Karpas-422 (cell line): ENCODE measurements at regions not wholly inside any gene's neighbourhood (a gene's known extent, or its start where the extent isn't known, plus 50 kb on each side); places are given as distances from the start of the nearest gene placed in this dataset.

Experiments
- DNase-seq: peaks from one replicate; pipeline ENCODE4 v3.0.0-alpha.2; 2015
- H2AFZ ChIP-seq: fragments of 200-600 bp; sonication (generic); 2 replicates; pipeline ENCODE4 v1.6.1; 2014; ENCODE audit warnings: antibody characterized with exemption, low read length, mixed read lengths
- H3K27ac ChIP-seq: fragments of 200-600 bp; sonication (generic); 2 replicates; pipeline ENCODE4 v1.5.1; 2014; ENCODE audit warnings: mild to moderate bottlenecking, low read length, moderate library complexity
- H3K27me3 ChIP-seq: fragments of 200-600 bp; sonication (generic); 2 replicates; pipeline ENCODE4 v1.6.1; 2014; ENCODE audit warnings: low read length, mixed read lengths
- H3K36me3 ChIP-seq: fragments of 200-600 bp; sonication (generic); 2 replicates; pipeline ENCODE4 v1.6.1; 2014; ENCODE audit warnings: low read length, mixed read lengths; ENCODE audit not compliant: insufficient read depth
- H3K4me1 ChIP-seq: fragments of 200-600 bp; sonication (generic); 2 replicates; pipeline ENCODE4 v1.6.1; 2014; ENCODE audit warnings: mild to moderate bottlenecking, low read length, mixed read lengths
- H3K4me2 ChIP-seq: fragments of 200-600 bp; sonication (generic); 2 replicates; pipeline ENCODE4 v1.6.1; 2014; ENCODE audit warnings: low read length, low read depth, mild to moderate bottlenecking; ENCODE audit not compliant: poor library complexity, severe bottlenecking
- H3K4me3 ChIP-seq: fragments of 200-600 bp; sonication (generic); 2 replicates; pipeline ENCODE4 v1.5.1; 2014; ENCODE audit warnings: mild to moderate bottlenecking, antibody characterized with exemption, low read length, mixed read lengths
- H3K79me2 ChIP-seq: fragments of 200-600 bp; sonication (generic); 2 replicates; pipeline ENCODE4 v1.6.1; 2014; ENCODE audit warnings: mild to moderate bottlenecking, low read length, mixed read lengths
- H3K9ac ChIP-seq: fragments of 200-600 bp; sonication (generic); 2 replicates; pipeline ENCODE4 v1.6.0; 2014; ENCODE audit warnings: low read length
- H3K9me2 ChIP-seq: fragments of 200-600 bp; sonication (generic), shearing (Covaris generic); replicated peaks from 2 replicates; pipeline ENCODE4 v1.6.0; 2014; ENCODE audit warnings: mild to moderate bottlenecking, low read length, moderate library complexity; ENCODE audit not compliant: insufficient read depth
- H3K9me3 ChIP-seq: fragments of 300-700, 200-600 bp; sonication (generic); 2 replicates; pipeline ENCODE4 v1.6.1; 2014; ENCODE audit warnings: low read length, mixed read lengths
- H4K20me1 ChIP-seq: fragments of 200-600 bp; sonication (generic); 2 replicates; pipeline ENCODE4 v1.6.1; 2014; ENCODE audit warnings: mild to moderate bottlenecking, antibody characterized with exemption, low read length, low read depth; ENCODE audit not compliant: insufficient read depth

DNA sequence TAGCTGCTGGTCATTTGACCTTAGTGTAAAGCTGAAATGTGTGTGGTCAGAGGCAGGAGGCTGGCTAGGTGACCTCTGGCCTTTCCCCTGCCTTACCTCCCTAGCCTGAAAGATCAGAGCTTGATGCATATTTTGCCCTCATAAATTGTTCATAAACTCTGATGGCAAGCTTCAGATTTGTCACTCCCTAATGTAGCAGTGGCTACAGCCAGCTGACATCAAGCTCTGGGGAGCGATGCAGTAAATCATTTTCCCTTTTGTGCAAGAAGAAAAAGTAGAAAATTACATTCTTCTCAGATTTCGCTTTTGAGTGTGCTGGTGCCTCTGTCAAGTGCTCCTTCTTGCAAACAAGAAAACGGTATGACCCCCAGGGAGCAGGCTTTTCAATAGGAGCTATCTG is 87.7 kb upstream of the MAGEA4 start:
- Histone ChIP-seq H3K9me3 (no peaks in the 10 kb centered on the region), H3K27ac (no peak overlapping the region), H3K36me3 (no peaks in the 10 kb centered on the region), H3K27me3 (no peaks in the 10 kb centered on the region), H3K9me2 (no peaks in the 10 kb centered on the region), H3K79me2 (no peaks in the 10 kb centered on the region), H3K9ac (no peak overlapping the region), H3K4me1 (no peaks in the 10 kb centered on the region), H2AFZ (no peak overlapping the region), H4K20me1 (no peaks in the 10 kb centered on the region), H3K4me2 (no peak overlapping the region), H3K4me3 (no peak overlapping the region)
- DNase-seq, result no peak

DNA sequence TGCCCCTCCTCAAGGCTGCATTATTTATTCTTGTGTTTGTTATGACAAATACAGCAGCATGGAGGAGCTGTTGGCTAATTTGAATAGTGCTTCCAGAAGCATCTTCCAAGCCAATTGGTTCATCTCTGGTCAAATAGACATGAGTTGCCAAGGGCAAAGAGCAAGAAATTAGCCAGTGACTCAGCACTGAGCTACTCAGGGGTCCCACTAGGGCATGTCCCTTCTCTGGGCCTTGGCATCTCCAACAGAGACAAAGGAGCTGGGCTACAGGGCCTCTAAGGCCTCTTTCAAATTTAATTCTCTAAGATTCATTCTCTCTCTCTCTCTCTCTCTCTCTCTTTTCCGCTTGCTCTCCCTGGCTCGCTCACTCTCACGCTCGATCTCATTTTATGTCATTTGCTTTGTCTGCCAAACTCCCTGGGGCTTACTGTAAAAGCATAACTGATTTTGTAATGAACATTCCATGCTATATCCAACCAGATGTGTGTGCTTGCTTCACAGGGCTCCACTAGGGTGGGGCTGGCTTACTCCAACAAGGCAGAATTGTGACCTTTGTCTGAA is 86.7 kb upstream of the MAGEA4 start:
- Histone ChIP-seq H3K4me2 (no peak overlapping the region), H3K4me3 (no peak overlapping the region)

DNA sequence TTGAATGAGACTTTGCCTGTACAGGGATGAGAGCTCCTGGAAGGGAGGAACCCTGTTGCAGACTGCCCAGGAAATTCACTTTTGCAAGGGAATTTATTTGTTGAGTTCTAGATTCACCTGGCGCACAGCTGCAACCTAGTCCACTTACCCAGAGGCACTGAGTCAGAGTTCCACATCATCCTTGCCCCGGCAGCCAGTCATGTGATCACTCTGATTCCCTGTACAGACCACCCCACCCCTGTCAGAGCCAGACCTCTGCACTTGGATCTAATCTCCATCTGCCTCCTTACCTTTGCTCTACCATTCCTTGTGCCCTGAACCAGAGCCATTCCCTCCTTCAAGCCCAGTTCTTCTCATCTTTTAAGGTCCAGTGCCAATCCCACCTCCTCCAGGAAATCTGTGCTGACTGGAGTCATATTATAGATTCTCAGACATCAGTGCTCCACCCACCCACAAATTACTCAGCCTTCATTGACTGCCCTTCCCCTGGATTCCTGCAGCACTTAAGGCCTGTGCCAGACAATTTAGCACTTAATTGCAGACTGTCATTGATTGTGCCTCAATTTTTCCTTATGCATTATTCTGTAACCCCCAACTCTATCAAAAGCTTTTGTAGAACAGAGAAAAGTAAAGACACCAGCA is 84.1 kb upstream of the MAGEA4 start:
- no peak for DNase-seq
- H2AFZ ChIP-seq, result no peak overlapping the region
- no peaks in the 10 kb centered on the region for H3K79me2 ChIP-seq
- no peak overlapping the region for H3K9ac ChIP-seq
- H4K20me1 ChIP-seq, result no peaks in the 10 kb centered on the region
- no peaks in the 10 kb centered on the region for H3K9me2 ChIP-seq
- H3K4me2 ChIP-seq, result no peak overlapping the region
- H3K4me1 ChIP-seq, result no peaks in the 10 kb centered on the region
- no peak overlapping the region for H3K4me3 ChIP-seq
- no peaks in the 10 kb centered on the region for H3K27me3 ChIP-seq
- H3K36me3 ChIP-seq, result no peaks in the 10 kb centered on the region
- no peaks in the 10 kb centered on the region for H3K9me3 ChIP-seq
- H3K27ac ChIP-seq, result no peak overlapping the region

More for the DNA sequence above, 86.7 kb upstream of the MAGEA4 start:
- Histone ChIP-seq H3K9me3 (no peaks in the 10 kb centered on the region), H3K79me2 (no peaks in the 10 kb centered on the region), H3K27ac (no peak overlapping the region), H3K4me1 (no peaks in the 10 kb centered on the region), H3K36me3 (no peaks in the 10 kb centered on the region), H3K27me3 (no peaks in the 10 kb centered on the region), H2AFZ (no peak overlapping the region), H3K9ac (no peak overlapping the region), H3K9me2 (no peaks in the 10 kb centered on the region), H4K20me1 (no peaks in the 10 kb centered on the region)
- DNase-seq, result no peak

DNA sequence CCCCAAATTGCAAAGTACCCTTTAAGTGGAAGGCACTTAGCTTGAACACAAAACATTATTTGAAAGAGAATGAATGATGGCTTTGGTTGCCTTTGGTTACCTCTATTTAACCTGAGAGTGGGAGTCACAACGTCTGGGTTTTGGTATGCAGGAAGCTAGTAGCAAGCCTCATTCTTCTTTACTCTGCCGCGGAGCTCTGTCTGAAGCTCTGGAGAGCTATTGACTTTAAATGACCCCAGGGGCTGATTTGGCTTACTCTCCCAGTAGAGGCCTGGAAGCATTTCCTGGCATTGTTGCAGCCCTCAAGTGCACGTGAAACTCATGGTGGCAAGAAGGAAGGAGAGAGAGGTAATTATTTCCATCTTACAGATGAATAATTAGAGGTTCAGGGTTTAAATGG is 81.8 kb upstream of the MAGEA4 start:
- no peak overlapping the region for H3K4me3 ChIP-seq
- H2AFZ ChIP-seq, result no peak overlapping the region
- DNase-seq, result no peak

DNA sequence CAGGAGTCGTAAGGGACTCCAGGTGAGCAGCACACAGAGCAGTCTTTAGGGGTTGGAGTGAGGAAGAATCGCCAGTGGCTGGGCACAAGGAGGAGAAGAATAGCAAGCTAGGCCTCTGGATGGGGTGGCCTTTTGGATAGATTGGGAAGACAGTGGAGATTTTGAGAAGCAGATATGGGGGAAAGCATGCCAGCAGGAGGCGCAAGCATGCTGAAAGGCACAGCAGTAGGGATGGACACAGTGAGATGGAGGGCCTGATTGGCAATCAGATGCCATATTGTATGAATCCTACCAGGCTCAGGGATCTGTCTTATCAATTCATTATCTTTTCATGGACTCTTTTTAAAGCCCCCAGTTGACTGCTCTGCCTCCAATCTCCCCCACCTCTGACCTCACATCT is 60.4 kb upstream of the MAGEA4 start:
- Histone ChIP-seq H3K4me2 (no peak overlapping the region), H4K20me1 (no peaks in the 10 kb centered on the region), H3K27me3 (no peaks in the 10 kb centered on the region), H3K79me2 (no peaks in the 10 kb centered on the region), H2AFZ (no peak overlapping the region), H3K9me3 (no peaks in the 10 kb centered on the region), H3K36me3 (no peaks in the 10 kb centered on the region), H3K9ac (no peak overlapping the region), H3K4me1 (no peaks in the 10 kb centered on the region), H3K27ac (no peak overlapping the region), H3K4me3 (no peak overlapping the region), H3K9me2 (no peaks in the 10 kb centered on the region)
- DNase-seq, result peak; percentile 50

More for the DNA sequence above, 81.8 kb upstream of the MAGEA4 start:
- Histone ChIP-seq H3K4me1 (no peaks in the 10 kb centered on the region), H4K20me1 (no peaks in the 10 kb centered on the region), H3K36me3 (no peaks in the 10 kb centered on the region), H3K9me2 (no peaks in the 10 kb centered on the region), H3K4me2 (no peak overlapping the region), H3K9ac (no peak overlapping the region), H3K79me2 (no peaks in the 10 kb centered on the region), H3K27ac (no peak overlapping the region), H3K27me3 (no peaks in the 10 kb centered on the region), H3K9me3 (no peaks in the 10 kb centered on the region)

DNA sequence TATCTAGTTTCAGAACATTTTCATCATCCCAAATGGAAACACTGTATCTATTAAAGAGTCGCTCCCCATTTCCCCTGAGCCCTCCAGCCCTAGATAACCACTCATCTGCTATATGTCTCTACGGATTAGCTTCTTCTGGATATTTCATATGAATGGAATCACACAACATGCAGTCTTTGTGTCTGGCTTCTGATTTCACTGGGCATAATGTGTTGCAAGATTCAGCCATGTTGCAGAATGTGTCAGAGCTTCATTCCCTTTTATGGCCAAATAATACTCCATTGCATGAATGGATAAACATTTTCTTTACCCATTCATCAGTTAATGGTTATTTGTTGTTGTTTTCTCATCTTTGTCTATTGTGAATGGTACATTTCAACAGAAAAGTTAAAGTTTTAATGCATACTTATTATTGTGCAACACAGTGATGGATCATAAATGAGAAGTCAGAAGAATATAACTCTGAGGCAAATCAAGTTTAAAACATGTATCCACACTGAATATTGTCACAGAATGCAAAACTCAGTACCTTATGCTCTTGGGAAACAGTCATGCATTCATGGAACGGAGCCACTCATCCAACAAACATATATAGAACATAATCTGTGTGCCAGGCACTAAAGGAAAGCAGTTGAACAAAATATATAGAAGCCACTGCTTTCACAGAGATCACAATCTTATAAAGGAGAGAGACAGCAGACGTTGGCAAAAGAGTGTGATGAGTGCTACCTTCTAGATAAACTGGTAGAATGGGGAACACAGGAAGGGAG is 57.8 kb upstream of the MAGEA4 start:
- Histone ChIP-seq H3K79me2 (no peaks in the 10 kb centered on the region), H3K27me3 (no peaks in the 10 kb centered on the region), H3K27ac (no peak overlapping the region), H4K20me1 (no peaks in the 10 kb centered on the region), H2AFZ (no peak overlapping the region), H3K4me3 (no peak overlapping the region), H3K9me2 (no peaks in the 10 kb centered on the region), H3K4me1 (no peaks in the 10 kb centered on the region), H3K36me3 (no peaks in the 10 kb centered on the region), H3K4me2 (no peak overlapping the region), H3K9me3 (no peaks in the 10 kb centered on the region), H3K9ac (no peak overlapping the region)
- DNase-seq, result no peak

DNA sequence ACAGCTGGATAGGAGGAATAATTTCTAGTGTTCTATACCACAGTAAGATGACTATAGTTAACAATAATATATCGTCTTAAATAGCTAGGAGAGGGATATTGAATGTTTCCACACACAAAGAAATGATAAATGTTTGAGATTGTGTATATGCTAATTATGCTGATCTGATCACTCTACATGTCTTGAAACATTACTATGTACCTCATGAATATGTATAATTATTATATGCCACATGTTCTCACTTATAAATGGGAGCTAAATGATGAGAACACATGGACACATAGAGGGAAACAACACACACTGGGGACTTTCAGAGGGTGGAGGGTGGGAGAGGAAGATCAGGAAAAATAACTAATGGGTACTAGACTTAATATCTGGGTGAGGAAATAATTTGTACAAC is 53.2 kb upstream of the MAGEA4 start:
- no peaks in the 10 kb centered on the region for H3K36me3 ChIP-seq

DNA sequence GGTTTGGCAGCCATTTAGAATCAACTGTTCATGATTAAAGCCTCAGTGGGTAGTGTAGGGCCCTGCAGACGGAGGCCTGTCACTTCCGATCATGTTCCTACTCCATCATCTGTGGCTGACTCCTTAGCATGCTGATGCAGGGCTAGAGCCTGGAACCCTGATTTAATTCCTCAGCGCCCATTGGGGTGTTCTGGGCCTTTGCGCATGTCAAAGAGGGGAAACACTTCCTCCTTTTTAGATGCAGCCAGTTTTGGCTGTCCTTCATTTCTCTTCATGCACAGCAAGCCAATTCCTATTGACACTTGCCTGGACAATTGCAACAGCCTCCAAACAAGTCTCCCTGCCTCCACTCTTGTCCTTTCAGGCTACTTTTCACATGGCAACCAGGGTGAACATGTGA is 51.9 kb upstream of the MAGEA4 start:
- Histone ChIP-seq H4K20me1 (no peaks in the 10 kb centered on the region), H3K36me3 (no peaks in the 10 kb centered on the region), H3K9me2 (peaks cover 5% of the 10 kb centered on the region; the same call in 1 of the 2 replicates), H3K9ac (no peak overlapping the region), H2AFZ (no peak overlapping the region), H3K79me2 (no peaks in the 10 kb centered on the region), H3K4me3 (no peak overlapping the region), H3K4me2 (no peak overlapping the region), H3K27me3 (no peaks in the 10 kb centered on the region), H3K9me3 (no peaks in the 10 kb centered on the region), H3K27ac (no peak overlapping the region), H3K4me1 (no peaks in the 10 kb centered on the region)
- no peak for DNase-seq

More for the DNA sequence above, 53.2 kb upstream of the MAGEA4 start:
- Histone ChIP-seq H3K4me3 (no peak overlapping the region), H3K9ac (no peak overlapping the region), H3K9me3 (no peaks in the 10 kb centered on the region), H3K4me2 (no peak overlapping the region), H3K27ac (no peak overlapping the region), H2AFZ (no peak overlapping the region), H3K4me1 (no peaks in the 10 kb centered on the region), H3K79me2 (no peaks in the 10 kb centered on the region), H3K27me3 (no peaks in the 10 kb centered on the region), H4K20me1 (no peaks in the 10 kb centered on the region), H3K9me2 (peaks cover 5% of the 10 kb centered on the region; the same call in 1 of the 2 replicates)
- no peak for DNase-seq
